C4-2B (cell line): ENCODE measurements at regions not wholly inside any gene's neighbourhood (a gene's known extent, or its start where the extent isn't known, plus 50 kb on each side); places are given as distances from the start of the nearest gene placed in this dataset.

Experiments
- CTCF ChIP-seq: fragments of 450-650 bp; conservative IDR thresholded peaks from 2 replicates; pipeline ENCODE4 v1.5.1; 2017; ENCODE audit warnings: mild to moderate bottlenecking
- ZFX ChIP-seq: fragments of 450-650 bp; IDR thresholded peaks from 2 replicates; pipeline ENCODE4 v1.6.1; 2017

- TF ChIP-seq CTCF (no peak), ZFX (no peak)
These were observed 431.4 kb upstream of the TNP1 start for GRCh38 chr2:217291259-217291658.
